Amygdala (tissue), 56 donors: ENCODE measurements at regions not wholly inside any gene's neighbourhood (a gene's known extent, or its start where the extent isn't known, plus 50 kb on each side); places are given as distances from the start of the nearest gene placed in this dataset.
"Not testable (repeated sequence)": the region's sequence is repeated elsewhere in the genome, so short reads cannot be mapped to it uniquely, and the experiment has no call there.

Experiments
- DNase-seq, 56 donors: peaks; one replicate each; lab custom pipeline; 2025; lab: John Stamatoyannopoulos, UW

DNA sequence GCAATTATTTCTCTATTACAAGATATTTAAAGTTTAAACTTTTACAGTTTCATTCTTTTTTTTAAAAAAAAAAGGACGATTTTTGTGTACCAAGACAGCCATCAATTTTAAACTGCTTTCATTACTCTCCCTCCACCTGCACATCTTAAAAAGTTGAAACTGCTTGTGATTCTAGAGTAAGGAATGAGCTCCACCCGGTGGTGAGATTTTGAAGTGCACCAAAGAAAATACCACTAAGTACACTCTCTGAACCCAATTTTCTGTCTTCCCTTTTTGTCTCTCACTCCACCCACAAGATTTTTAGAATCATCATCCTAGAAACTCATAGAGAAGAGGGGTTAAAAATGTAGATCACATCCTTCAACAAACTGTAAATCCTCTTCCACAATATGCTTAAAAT, 91.3 kb upstream of the WDR44 start:
- peak in 21 of 56 donors; percentile 0 to 72 (median 3) for DNase-seq

DNA sequence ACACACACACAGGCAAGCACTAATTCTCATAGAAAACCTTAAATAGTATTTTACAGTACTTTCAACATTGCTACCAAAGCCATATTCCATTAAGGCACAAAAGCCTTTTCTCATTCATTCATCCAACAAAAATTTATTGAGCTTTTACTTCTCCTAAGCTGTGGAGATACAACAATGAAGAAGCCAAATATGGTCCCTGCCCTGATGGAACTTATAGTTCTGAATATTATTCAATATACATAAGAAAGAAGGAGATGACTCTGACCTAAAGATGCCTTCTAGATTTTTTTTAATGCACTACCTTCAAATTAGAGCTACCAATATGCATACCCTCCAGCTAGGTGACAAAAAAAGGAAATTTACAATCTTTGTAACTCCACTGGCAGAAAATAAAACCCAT, 90.0 kb upstream of the WDR44 start:
- no peak for DNase-seq

DNA sequence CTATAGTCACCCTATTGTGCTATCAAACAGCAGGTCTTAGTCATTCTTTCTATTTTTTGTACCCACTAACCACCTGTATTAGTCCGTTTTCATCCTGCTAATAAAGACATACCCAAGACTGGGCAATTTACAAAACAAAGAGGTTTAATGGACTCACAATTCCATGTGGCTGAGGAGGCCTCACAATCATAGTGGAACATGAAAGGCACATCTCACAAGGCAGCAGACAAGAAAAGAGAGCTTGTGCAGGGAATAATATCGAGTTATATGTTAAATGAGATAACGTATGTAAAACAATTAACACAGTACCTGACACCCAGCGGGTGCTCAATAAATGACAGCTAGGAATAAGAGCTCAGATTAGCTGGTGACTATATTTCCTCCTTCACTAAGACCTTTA, 88.1 kb upstream of the WDR44 start:
- no peak for DNase-seq

DNA sequence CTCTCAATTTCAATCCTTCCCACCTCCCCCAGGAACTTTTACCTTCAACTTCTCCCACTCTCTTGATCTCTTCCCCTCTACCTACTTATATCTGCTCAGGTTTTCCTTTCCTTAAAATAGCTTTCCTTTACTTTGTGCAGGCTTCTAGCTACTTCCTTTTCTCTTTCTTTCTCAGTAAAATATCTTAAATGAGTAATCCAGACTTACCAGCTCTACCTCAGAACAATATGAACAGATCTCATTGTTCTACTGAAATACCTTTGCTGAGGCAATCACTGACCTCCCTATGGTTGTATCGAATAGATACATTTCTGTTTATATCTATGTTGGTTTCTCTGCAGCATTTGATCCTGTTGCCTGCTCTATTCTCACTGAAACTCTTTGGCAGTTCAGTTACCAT, 86.7 kb upstream of the WDR44 start:
- DNase-seq = no peak

DNA sequence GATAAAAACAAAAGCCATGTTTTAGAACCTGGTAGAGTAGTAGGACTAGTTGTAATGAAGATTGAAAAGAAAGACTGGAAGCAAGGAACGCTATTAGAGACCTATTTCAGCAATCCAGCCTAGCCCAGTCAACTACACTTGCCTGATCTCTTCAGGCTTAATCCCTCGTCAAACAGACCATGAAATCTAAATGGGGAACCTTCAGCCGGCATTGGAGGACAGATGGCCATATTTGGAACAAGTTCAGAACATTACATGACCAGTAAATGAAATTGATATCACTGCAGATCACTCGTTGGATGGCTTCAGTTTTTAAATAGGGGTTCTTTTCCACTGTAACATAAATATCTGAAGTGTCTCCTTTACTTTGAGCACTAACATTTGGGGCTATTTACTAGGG, 84.8 kb upstream of the WDR44 start:
- DNase-seq = no peak

DNA sequence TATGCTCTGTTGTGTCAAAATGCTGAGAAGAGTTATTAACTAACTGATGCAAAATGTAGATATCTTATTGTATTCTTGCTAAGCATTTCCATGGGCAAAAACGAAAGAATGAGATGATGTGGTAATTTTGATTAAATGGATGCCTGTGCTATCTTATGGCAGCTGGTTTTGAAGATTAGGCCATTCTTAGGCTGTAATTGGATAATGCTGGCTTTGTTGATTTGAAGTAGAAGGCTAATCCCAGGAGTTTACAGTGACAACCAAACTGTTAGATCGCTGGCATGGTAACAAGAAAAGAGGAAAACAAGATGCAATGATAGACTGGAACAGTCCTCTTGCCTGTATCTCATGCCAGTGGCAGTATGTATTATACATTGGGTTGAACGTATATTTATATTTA, 74.1 kb upstream of the WDR44 start:
- no peak for DNase-seq

DNA sequence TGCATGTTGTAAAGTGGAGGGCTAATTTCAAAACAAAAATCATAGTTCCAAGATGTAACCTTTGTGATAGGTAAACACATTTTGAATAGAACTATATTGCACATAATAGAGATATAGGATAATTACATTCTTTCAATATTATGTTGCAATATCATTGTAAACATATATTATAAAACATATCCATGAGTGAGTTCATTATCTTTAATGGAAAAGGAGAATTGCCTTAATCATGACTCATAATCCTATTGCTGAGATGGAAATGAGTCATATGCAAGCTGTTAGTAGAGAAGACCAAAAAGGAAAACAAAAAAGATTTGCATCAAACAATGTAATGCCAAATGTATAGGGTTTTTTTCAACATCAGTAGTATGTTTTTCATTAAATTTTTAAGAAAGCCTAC, 73.7 kb upstream of the WDR44 start:
- DNase-seq = no peak

DNA sequence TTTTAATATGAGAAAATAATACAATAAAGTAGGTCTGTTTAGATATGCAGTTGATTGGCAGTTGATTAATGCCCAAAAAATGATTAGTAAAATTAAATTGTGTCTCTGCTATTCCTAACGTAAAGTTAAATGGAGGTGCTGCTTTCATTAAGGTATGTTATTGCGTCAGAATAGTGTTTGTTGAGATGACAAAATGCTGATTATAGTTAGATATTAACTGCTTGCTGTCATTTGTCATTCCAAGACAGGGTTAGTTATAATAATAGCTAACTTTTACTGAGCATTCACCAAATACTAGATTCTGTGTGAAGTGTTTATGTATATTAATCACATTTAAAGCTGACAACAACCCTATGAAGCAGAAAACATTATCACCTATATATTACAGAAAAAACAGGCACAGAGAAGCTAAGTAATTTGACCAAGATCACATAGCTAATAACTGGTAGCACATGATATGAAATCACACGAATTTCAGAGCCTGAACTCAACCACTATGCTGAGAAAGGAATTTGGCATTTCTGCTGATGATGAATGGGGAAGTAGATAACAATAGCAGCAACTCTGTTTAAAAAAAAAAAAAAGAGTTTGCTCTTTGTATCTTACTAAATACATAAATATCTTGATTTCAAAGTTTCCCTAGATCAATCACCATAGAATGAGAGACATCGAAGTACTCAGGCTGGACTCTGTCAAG, 59.7 kb upstream of the WDR44 start:
- no peak for DNase-seq

DNA sequence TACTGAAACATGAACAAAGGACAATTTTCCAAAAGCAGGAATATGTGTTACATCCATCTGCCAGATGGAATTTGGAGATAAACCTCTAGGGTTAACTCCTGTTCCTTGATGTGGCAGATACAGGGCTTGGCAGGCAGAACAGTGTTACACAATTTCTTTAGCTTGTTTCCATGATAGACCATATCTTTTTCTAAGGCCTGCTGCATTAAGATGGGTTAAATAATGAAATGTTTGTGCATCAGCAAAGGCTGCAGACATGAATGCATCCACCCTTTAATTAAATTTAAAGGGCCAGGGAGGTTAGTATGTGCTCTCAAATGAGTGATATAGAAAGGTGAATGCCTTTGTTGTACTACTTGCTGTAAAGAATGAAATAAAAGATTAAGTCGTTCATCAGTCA, 50.1 kb upstream of the WDR44 start:
- not testable (repeated sequence) for DNase-seq
